GM18499 (cell line): ENCODE measurements at regions not wholly inside any gene's neighbourhood (a gene's known extent, or its start where the extent isn't known, plus 50 kb on each side); places are given as distances from the start of the nearest gene placed in this dataset.
"Not testable (repeated sequence)": the region's sequence is repeated elsewhere in the genome, so short reads cannot be mapped to it uniquely, and the experiment has no call there.

ENCODE experiments used
- ATAC-seq: cut with Tn5 transposase; IDR thresholded peaks from one replicate; pipeline ENCODE4 v1.9.1; 2021; ENCODE audit warnings: moderate number of reproducible peaks; ENCODE audit not compliant: insufficient read depth, unreplicated experiment

DNA sequence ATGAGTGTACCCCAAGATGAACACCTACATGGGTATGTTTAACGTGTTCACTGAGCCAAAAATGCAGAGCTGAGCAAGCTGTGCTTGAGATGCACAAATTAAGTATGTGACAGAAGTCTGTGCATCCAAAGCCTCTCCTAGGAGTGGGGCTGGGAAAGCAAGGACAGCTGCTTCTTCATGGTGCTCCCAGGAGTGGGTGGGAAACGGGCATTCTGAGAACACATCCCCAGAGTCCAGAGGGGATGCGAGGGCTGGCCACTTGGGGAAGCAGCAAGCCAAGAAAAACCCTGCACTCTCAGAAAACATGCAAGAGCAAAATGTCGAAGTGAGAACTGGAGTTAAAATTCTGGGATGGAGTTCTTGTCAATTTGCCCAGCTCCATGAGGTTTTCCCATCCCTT is 414.3 kb downstream of the BCAT1 start:
- no peak for ATAC-seq

DNA sequence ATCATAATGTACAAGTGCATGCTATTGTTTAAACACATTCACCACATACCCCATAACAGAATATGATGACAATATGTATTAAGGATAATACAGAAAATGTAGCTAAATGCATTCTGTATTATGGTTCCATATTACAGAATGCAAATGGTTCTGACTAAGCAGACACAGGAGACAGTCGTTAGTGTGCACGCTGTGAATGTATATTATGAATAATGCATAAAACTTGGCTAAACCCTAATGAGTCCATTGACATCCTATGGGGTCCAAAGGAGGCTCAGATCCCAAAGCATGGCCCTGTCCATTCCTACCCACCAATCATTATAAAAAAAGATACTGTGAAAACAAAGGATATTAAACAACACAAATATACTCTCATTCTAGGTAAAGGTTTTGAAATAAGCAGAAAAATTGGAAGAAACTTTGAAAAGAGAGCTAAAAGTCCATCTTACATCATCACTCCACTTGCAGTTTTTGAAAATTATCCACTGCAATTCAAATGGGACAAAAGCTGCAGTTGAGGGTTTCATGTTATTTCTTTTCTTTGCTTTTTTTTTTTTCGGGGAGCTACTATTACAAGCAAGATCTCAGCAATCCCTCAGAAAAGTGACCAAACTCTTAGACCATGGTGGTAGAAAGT is 415.1 kb downstream of the BCAT1 start:
- ATAC-seq, result no peak

DNA sequence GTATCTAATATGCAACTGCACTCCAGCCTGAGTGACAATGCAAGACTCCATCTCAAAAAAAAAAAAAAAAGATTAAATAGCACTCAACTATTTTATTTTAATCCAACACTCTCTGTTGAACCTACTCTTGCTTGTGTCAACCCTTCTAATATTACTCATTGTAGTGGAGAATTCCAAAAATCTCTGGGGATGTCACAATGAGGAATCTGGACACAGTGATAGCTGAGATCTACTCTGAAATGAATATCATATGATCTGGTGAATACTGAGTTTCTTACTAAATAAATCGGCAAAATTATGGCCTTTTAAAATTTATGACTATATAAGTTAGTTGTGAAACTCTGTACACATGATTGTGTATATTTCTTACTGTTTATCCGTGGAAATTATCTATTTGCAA is 418.2 kb downstream of the BCAT1 start:
- no peak for ATAC-seq

DNA sequence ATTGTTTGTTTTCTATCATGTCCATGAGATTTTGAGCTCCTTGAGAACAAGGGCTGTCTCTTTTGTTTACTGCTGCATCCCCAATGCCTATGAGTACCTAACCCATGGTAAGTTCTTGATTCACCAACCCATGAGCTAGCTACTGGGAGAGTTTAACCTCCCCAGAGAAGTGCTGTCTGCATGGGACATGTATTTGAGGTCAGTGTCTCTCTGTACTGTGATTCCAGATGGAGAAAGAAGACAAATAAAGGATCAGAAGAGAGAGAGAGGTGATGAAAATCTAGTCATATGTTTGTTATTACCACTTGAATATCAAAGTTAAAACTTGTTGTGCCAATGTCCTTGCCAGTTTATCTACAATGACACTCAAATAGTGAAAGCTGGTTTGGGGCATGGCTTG is 421.8 kb downstream of the BCAT1 start:
- ATAC-seq, result no peak

DNA sequence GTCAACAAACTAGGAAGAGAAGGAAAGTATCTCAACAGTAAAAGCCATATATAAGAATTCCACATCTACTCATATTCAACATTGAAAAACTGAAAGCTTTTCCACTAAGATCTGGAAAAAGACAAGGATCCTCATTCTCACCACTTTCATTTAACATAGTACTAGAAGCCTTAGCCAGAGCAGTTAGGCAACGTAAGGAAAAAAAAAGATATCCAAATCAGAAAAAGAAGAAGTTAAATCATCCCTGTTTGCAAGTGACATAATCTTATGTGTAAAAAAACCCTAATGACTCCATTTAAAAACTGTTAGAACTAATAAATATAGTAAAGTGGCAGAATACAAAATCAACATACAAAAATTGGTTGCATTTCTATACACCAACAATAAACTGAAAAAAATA is 426.2 kb downstream of the BCAT1 start:
- ATAC-seq, result no peak

DNA sequence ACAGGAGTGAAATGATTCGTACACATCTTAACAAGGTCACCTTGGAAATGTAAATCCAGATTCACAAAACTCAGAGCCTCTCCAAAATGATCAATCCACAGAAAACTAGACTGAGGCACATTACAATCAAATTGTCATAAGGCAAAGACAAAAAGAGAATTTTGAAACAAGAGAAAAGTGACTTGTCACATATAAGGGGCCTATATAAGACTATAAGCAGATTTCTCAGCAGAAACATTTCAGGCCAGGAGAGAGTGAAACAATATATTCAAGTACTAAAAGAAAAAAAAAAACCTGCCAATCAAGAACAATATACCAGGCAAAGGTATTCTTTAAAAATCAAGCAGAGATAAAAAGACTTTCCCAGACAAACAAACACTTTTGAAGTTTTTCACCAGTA is 429.1 kb downstream of the BCAT1 start:
- no peak for ATAC-seq

DNA sequence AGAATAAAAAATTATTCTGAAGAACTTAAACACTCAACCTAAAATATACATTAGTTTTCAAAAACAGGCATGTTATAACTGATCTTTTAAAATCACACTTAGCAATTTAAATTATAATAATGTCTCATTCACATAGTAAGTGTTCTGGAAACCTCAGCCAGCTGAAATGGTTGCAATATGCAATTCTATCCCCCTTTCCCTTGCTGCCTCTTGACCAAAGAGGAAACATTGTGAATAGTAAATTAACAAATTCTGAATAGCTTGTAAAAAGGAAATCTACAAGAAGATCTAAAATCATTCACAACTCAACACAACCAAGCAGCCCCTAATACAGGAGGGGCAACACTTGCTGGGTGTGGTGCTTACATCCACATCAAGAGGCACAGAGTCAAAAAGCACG is 431.9 kb downstream of the BCAT1 start:
- ATAC-seq, result no peak

DNA sequence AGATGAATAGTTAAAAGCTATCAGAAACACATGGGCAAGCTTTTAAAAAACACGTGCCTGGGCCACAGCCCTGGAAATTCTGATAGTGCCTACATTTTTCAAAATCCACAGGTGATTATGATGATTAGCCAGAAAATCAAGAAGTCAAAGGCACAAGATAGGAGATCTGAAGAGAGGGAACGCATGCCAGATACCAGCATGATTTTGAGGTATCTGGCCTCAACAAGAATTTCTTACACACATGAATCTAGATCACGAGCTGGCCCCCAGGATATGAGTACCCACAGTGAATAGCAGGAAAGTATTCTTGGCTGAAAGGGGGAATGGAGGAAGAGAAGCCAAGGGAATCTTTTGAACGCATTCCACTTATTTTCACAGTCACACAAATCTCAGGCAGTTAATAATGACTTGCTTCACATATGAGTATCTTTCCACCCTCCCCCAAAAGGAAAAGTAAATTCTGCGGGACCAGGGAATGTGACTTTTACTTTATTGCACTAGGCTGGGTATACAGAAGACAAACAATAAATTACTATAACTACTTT is 438.2 kb downstream of the BCAT1 start:
- ATAC-seq, result no peak

DNA sequence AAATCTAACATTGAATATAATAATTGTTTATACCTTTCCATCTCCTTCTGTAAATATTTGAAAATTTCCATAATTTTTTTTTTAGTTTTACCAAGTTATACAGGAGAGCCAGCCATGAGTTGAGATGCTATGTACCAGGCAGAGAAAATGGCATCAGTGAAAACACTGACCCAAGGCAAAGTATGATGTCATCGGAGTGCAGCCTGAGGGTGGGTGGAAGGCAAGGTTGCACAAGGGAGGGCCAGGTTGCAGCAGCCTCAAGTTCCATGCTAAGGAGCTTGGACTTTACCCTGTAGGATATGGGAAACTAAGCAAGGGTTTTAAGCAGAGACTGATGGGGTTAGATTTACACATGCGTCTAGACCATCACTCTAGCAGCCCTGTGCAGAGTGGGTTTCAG is 441.1 kb downstream of the BCAT1 start:
- ATAC-seq, result no peak

DNA sequence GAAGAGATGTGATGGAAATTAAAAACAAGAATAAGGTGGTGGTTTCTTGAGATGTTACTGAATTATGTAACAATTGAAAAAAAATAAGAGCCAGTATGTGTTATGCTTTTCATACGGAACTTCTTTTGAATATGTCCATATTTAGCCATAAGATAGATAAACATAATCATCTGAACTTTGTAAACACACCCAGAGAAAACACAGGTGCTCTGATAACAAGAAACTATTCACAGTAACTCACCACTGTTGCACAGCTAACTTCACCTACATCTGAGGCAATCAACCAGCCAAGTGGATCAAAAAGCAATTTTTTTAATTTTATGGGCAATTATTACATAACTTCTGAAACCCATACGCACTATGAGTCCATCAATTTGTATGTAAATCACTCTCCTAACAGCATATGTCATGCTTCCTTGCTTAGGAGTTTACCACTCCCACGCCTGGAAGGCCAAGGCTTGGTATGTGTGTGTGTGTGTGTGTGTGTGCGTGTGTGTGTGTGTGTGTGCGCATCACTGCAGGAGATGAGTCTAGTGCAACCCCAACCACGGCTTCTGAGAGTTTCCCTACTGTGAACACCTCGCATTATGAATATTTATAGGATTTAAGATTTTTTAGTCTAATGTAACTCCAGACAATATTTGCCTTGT is 443.4 kb downstream of the BCAT1 start:
- no peak for ATAC-seq

DNA sequence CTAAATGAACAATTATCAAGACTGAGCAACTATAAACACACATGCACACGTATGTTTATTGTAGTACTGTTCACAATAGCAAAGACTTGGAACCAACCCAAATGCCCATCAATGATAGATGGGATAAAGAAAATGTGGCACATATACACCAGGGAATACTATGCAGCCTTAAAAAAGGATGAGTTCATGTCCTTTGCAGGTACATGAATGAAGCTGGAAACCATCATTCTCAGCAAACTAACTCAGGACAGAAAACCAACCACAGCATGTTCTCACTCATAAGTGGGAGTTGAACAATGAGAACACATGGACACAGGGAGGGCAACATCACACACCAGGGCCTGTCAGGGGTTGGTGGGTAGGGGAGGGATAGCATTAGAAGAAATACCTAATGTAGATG is 445.4 kb downstream of the BCAT1 start:
- ATAC-seq, result not testable (repeated sequence)

DNA sequence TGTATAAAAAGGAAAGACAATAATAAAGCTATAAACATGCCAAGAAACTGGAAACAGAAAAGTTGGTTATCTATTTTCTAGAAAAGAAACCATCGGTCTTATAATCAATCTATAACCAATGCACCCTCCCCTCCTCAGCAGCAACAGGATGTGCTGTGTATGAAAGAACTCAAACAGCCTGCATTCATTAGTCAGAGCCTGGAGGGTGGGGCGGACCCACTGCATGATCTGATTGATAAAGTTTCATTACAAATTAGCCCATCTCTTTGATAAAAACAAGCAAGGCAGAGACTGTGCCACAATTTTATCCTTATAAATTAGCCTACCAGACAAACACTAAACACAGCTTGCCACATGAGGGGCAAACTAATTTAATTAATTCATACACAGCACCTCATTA is 448.1 kb downstream of the BCAT1 start:
- ATAC-seq, result no peak

DNA sequence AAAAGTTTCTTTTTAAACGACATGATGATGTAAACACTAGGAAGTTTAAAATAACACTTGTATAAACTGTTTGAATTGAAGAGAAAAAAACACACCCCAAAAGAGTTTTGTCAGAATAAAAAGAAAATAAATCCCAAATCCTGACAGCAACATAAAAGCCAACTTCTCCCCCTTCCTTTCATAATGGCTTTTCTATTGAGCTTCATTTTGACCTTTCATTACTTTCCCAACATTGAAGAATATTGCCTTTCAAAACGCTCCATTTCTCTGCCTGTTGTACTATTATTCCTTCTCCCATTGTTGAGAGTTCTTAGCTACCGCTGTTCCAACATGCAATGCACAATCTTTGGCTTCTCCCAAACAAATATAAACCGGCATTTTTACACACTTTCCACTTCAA is 448.5 kb downstream of the BCAT1 start:
- no peak for ATAC-seq

DNA sequence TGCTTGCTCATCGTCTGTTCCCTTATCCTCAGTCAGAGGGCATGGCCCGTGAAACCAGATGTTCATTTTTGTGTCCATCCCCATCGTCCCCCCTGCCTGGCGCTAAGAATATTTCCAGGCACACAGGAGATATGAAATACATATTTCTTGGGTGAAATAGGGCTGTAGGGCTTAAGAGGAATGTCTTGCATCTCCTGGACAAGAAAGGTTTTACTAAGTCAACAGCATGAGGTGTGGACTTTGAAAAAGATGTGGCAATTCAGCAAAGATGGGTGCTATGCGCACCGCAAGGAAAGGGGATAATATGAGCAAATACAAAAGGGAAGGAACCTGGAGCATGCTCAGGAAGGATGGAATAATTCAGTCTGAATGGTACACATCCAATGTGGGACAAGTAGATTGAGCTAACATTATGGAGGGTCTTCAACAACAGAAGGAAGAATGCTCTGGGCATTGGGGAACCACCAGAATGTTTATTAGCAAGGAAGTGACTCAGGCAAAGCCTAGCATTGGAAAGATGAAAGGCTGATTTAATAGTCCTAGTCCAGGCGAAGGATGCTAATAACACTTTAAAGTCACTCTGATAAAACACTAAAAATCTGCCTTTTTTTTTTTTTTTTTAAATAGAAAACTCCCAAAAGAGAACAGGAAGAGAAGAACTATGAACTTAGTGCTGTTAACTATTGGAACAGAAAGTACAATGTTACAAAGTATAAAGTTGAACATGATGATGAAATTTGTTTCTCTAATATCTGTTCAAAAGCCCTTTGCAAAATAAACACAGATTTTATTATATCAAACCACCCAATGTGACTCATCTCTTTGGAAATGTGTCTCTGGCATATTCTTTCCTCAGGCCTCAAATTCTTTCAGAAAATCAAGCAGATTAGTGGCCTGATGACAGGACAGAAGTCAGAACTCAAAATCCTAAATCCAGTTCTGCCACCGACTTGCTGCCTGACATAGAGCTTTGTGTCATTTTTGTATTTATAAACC is 449.5 kb downstream of the BCAT1 start:
- no peak for ATAC-seq

DNA sequence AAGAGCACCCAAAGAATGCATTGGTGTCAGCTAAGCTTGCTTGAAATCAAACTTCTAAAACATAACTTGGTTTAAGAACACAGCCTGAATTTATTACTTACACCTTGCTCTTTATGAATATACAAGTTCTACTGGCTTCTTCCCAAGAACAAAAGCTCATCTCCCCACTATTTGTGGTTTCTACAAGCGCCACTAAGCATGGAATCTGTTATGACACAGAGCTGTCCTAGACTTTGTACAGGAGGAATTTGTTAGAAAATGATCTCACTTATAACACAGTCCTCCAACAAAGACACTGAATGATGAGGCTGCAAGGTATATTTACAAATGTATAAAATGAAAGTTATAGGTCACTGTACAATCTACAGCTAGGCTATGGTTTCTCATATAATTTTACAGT is 452.1 kb downstream of the BCAT1 start:
- ATAC-seq, result no peak

DNA sequence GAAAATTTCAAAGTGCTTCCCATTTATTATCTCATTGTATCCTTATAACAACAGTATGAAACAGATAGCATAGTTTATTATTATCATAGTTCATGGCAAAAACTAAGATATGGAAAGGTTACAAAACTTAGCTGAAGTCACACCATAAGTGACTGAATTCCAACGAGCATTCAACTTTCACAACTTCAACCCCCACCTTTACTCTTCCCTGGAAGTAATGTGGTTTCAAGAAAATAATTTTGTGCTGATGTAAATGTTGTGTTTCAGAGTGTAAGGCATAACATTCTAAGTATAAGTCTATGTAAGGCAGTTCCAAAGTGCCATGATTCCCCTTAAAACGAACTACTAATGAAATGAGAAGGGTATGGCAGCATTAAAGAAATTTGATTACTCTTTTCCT is 454.5 kb downstream of the BCAT1 start:
- no peak for ATAC-seq

DNA sequence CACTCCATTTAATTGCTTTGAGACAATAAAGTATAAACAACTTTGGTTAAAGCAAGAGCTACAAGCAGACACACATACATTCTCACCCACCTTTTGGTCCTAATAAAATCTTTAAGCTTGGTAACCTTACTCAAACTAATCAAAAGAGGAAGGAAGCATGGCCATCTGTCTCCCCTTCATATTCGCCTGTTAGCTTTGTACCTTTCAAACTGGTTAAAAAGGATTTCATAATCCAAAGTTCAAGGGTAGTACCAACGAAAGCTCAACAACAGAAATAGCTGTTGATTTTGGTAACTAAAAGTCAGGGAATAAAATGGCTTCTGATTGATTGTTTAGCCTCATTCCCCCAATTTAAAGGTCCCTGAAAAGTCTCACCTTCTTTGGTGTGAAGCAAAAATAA is 456.9 kb downstream of the BCAT1 start:
- no peak for ATAC-seq

DNA sequence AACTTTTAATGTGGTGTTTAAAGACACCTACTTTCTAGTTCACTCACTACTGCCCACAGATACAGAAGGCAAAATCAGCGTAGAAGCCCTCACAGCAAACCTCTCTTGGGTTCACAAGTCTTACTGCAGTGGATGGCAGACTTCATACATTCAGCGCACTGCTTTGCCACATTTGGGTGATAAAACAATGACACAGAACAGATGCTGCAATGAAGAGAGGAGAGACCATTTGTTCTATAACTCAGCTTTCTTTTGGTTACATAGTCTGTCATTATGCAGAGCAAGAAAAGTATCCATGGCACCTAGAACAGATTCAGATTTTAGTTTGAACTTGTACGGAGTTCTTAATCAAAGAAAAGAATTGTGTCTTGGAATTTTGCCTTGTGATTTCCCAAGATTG is 459.0 kb downstream of the BCAT1 start:
- no peak for ATAC-seq

DNA sequence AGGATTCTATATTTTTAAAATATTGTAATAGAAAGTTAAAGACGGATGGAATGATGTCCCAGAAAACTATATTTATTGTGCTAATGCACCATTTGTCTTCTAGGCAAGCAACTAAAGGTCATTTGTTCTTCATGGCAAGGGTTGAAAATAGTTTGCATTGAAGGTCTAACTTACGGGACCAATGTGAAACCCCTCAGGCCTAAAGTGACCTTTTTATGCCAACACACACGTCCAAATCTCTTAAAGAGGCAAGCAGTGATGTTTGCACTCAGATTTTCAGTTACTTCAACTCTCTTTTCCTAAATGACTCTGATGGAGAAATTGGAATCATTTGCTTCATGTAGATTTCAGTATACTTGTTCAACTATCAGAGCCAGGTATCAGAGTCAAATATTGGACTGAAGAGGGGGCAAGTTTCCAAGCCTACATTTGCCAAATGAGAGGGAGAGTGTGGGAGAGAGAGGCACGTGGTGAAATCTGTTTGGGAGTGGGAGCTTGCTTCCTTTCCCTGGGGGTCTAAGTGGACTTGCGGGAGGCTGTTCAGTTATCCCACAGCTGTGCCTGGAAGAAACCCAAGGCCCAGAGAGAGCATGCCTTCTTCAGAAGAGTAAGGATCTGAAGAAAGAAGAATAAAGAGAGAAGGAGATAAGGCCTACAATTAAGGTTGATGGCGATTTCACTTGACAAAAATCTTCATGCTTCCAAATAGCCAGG is 459.8 kb downstream of the BCAT1 start:
- ATAC-seq, result no peak

DNA sequence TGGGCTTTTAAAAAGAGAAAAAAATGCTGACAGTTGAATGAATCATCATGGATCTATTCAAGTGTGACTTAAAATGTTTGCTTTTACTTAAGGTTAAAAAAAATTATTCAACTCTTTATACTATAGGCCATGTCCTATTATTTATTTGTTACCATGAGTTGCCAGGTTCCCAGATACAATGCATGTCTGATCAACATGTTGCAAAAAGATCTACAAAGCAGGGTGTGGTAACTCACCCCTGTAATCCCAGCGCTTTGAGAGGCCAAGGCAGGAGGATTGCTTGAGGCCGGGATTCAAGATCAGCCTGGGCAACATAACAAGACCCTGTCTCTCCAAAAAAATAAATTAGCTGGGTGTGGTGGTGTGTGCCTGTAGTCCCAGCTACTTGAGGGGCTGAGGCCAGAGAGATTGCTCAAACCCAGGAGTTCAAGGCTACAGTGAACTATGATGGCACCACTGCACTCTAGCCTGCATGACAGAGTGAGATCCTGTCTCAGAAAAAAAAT is 460.8 kb downstream of the BCAT1 start:
- ATAC-seq, result no peak
